ENCODE measurements at regions not wholly inside any gene's neighbourhood (a gene's known extent, or its start where the extent isn't known, plus 50 kb on each side); places are given as distances from the start of the nearest gene placed in this dataset.

DNA sequence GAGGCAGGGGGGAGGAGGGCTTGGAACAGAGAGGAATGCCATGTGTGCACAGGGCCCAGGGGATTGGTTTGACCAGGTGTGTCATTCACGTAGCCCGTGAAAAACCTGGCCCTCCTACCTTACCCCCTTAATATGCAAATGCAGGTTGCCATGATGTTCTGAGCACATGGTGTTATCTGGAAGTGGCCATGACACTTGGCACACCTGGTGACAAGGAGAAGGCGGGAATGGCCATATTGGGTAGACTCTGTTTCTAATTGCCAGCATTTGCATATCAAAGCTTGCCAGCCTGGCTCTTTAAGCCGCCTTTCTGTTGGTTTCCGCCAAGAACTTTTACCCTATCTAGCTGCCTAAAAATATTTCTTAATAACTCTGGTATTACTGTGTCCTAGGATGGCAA is 202.1 kb upstream of the DPH6 start:
- no peaks in the 10 kb centered on the region for H3K36me3 ChIP-seq (replicated peaks in 1 of 2; ENCODE audit: control insufficient read depth in 1 of 2, insufficient read depth in 2 of 2, low read length in 2 of 2)
- no peaks in the 10 kb centered on the region for H3K4me1 ChIP-seq (ENCODE audit: insufficient read depth, low read length)
- intact Hi-C loops (cut with micrococcal nuclease; ENCODE audit: unreplicated experiment) = no loop called here
- TF ChIP-seq, protein P1, sequence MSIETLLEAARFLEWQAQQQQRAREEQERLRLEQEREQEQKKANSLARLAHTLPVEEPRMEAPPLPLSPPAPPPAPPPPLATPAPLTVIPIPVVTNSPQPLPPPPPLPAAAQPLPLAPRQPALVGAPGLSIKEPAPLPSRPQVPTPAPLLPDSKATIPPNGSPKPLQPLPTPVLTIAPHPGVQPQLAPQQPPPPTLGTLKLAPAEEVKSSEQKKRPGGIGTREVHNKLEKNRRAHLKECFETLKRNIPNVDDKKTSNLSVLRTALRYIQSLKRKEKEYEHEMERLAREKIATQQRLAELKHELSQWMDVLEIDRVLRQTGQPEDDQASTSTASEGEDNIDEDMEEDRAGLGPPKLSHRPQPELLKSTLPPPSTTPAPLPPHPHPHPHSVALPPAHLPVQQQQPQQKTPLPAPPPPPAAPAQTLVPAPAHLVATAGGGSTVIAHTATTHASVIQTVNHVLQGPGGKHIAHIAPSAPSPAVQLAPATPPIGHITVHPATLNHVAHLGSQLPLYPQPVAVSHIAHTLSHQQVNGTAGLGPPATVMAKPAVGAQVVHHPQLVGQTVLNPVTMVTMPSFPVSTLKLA (IDR thresholded peaks at IDR 0.05) = peak; percentile 41
- TF ChIP-seq ZSCAN12 (CRISPR knock-in tag; IDR thresholded peaks at IDR 0.05) = no peak
- H3K4me2 ChIP-seq (ENCODE audit: low read depth, low read length) = no peak overlapping the region
- no peak for FAIRE-seq
- POLR2A ChIA-PET = no interaction called here
- no peak overlapping the region for H3K4me3 ChIP-seq (replicated peaks in 1 of 3; ENCODE audit: insufficient read depth in 1 of 3, low read depth in 2 of 3, low read length in 3 of 3)
- H3K27ac ChIP-seq (ENCODE audit: extremely low read length, insufficient read depth, low read length) = no peak overlapping the region
- H3K9me3 ChIP-seq (ENCODE audit: low read length) = no peaks in the 10 kb centered on the region
- ATAC-seq = no peak
- no peak for DNase-seq (ENCODE audit: low spot score)
- in situ Hi-C loops (cut with HindIII; ENCODE audit: extremely low pct_ligation_motif_present, low pct_unique_long_range_greater_than_20kb) = no loop called here
- no peaks in the 10 kb centered on the region for H3K79me2 ChIP-seq (ENCODE audit: insufficient read depth, low read length)
- no peaks in the 10 kb centered on the region for H3K27me3 ChIP-seq (ENCODE audit: control insufficient read depth in 1 of 2, insufficient read depth in 2 of 2, low read length in 2 of 2)
- H2AFZ ChIP-seq (ENCODE audit: low read length) = no peak overlapping the region
- no TSS peak for BruUV-seq (replicated peaks)
- no peak overlapping the region for H3K9ac ChIP-seq (ENCODE audit: insufficient read depth, low read depth, low read length)
- 59% methylated on average over 4 of the region's 5 CpGs for WGBS (ENCODE audit: low lambda C conversion rate)
- CTCF ChIA-PET (ENCODE audit: low intra/inter-chr PET ratio, low total read pairs) = no interaction called here
- H4K20me1 ChIP-seq (ENCODE audit: insufficient read depth, low read length) = no peaks in the 10 kb centered on the region

DNA sequence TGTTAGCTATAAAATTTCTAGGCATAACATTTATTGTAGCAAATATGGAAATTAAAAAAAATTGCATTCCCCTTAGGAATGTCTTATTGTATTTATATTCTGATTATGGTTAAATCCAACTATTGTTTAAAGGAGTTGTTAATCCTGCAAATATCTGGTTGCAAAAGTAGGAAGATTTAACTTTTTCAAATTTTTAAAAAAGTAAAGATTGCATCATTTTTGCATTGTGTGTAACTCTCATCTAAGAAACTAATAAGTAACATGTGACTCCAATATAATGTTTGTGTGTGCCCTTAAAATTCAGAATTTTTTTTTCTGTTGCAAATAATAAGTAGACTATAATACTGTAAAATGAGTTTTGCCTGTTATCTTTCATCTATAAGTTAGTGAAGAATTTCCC is 204.1 kb upstream of the DPH6 start:
- Histone ChIP-seq H3K79me2 (ENCODE audit: insufficient read depth, low read length) (no peaks in the 10 kb centered on the region), H3K4me3 (replicated peaks in 1 of 3; ENCODE audit: insufficient read depth in 1 of 3, low read depth in 2 of 3, low read length in 3 of 3) (no peak overlapping the region), H3K9ac (ENCODE audit: insufficient read depth, low read depth, low read length) (no peak overlapping the region), H2AFZ (ENCODE audit: low read length) (no peak overlapping the region), H3K27me3 (ENCODE audit: control insufficient read depth in 1 of 2, insufficient read depth in 2 of 2, low read length in 2 of 2) (no peaks in the 10 kb centered on the region), H3K4me1 (ENCODE audit: insufficient read depth, low read length) (no peaks in the 10 kb centered on the region), H4K20me1 (ENCODE audit: insufficient read depth, low read length) (no peaks in the 10 kb centered on the region), H3K4me2 (ENCODE audit: low read depth, low read length) (no peak overlapping the region), H3K9me3 (ENCODE audit: low read length) (no peaks in the 10 kb centered on the region), H3K36me3 (replicated peaks in 1 of 2; ENCODE audit: control insufficient read depth in 1 of 2, insufficient read depth in 2 of 2, low read length in 2 of 2) (no peaks in the 10 kb centered on the region), H3K27ac (ENCODE audit: extremely low read length, insufficient read depth, low read length) (no peak overlapping the region)
- ChIA-PET CTCF (ENCODE audit: low intra/inter-chr PET ratio, low total read pairs) (no interaction called here), POLR2A (no interaction called here)
- ATAC-seq (no peak), DNase-seq (ENCODE audit: low spot score) (no peak), FAIRE-seq (no peak)
- intact Hi-C loops (cut with micrococcal nuclease; ENCODE audit: unreplicated experiment) = loop anchor here (5.0 kb wide), 1 partner anchor 233 kb away; no protein-coding TSS in a partner anchor
- no TSS peak for BruUV-seq (replicated peaks)
- in situ Hi-C loops (cut with HindIII; ENCODE audit: extremely low pct_ligation_motif_present, low pct_unique_long_range_greater_than_20kb) = no loop called here
- TF ChIP-seq ZNF788 (CRISPR knock-in tag; IDR thresholded peaks at IDR 0.05; ENCODE audit: borderline replicate concordance) (no peak), ZNF772 (CRISPR knock-in tag; IDR thresholded peaks at IDR 0.05) (no peak), CEBPB (IDR thresholded peaks at IDR 0.05; ENCODE audit: borderline replicate concordance, low read depth, low read length) (0 out of 2 replicates have a peak, but pooled peaks have one; percentile 5)

All from HepG2 (cell line).